ENCODE measurements at regions not wholly inside any gene's neighbourhood (a gene's known extent, or its start where the extent isn't known, plus 50 kb on each side); places are given as distances from the start of the nearest gene placed in this dataset.
"Not testable (repeated sequence)": the region's sequence is repeated elsewhere in the genome, so short reads cannot be mapped to it uniquely, and the experiment has no call there.

DNA sequence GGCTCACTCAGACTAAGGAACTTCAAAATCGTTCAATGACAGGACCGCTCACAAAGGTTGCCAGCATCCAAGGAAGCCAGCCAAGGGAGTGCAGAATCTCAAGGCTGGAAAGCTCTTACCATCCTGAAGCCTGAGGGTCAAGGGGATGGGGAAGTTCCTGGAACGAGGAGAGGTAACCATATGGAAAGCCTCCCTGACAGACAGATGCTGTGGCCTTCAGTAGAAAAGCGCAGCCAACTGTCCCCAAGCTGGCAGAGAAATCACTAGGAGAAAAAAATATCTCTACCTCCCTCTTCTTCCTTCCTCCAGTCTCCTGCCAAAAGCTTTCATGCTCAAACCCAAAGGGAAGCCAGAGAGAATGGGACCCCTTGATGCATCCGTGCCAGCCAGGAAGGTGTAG, 90.5 kb upstream of the RANBP3L start:
- DNase-seq = no peak

DNA sequence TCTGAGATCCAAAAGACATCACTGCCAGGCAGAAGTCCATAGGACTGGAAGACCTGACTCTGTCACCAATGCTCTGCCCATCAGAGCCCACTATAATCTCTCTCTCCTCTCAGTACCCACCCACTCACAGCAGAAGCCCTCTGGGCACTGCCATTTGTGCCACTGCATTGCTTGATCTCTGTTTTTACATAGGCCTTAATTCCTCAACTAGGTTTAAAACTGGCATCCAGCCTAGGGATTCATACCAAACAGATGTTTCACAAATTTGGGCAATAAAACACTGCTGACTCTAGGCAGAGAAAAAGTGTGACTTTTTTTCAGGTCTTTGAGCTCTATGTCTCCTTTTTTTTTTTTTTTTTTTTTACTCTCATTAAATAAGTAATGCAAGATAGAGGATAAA, 91.1 kb upstream of the RANBP3L start:
- DNase-seq = no peak

DNA sequence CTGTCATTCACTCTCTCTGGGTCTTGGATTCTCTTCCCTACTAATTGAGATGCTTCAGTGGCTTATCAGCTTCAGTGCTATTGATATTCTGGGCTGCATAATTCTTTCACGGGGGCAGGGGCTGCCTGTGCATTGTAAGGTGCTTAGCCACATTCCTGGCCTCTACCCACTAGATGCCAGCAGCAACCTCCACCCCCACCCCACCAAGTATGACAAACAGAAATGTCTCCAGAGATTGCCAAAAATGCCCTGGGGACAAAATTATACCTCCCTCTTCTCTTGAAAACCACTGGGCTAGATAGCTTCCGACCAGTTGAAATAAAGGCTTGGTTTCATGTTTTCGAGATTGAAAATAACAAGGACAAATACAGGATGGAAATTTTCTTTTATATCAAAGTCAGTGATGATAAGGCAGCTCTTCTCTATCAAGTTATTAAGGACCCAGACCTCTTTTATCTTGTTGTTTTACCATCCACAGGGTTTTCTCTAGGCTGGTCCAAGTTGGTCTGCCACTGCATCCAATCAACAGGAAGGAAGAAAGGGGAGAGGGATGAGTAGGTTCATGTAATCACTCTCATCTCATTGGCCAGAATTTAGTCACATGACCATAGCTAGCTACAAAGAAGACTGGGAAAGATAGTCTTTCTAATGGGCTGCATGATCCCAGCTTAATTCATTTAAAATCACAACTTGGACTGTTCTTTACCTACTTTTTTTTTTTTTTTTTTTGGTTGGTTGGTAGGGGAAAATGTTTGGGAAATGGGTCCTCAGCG, 92.1 kb upstream of the RANBP3L start:
- DNase-seq = no peak

DNA sequence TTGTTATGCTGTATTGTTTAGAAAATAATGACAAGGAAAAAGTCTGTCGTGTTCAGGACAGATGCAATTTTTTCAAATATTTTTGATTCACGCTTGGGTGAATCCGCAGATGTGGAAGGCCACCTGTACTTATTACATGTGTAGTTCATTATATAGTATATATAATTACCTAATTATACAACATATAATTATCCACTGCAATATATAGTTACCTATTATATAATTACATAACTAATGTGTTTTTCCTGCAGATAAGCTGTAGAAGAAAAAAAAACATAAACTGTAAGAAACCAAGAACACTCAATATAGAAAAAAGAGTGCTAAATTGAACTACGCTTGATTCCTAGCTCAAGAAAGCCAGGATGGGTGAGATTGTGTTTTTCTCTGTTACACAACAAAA, 93.6 kb upstream of the RANBP3L start:
- no peak for DNase-seq

DNA sequence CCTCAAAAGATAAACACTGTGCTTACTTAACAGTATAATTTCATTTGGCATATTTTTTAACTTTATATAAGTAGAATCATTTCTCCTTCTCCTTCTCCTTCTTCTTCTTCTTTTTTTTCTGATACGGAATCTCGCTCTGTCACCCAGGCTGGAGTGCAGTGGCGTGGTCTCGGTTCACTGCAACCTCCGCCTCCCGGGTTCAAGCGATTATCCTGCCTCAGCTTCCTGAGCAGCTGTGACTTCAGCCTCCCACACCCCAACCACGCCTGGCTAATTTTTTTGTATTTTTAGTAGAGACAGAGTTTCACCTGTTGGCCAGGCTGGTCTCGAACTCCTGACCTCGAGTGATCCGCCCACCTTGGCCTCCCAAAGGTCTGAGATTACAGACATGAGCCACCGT, 94.2 kb upstream of the RANBP3L start:
- DNase-seq = not testable (repeated sequence)

DNA sequence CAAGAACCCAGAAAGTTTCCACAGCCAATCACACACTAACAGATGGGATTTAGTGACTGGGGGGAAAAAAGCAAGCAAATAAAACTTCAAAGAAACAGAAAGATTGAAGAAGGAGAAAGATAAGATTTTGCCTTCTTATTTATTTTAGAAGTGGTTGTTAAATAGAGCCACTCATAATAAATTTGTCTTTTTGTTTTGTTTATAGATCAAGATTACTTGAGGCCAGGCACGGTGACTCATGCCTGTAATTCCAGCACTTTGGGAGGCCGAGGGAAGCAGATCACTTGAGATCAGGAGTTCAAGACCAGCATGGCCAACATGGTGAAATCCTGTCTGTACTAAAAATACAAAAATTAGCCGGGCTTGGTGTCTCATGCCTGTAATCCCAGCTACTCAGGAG, 94.9 kb upstream of the RANBP3L start:
- no peak for DNase-seq

DNA sequence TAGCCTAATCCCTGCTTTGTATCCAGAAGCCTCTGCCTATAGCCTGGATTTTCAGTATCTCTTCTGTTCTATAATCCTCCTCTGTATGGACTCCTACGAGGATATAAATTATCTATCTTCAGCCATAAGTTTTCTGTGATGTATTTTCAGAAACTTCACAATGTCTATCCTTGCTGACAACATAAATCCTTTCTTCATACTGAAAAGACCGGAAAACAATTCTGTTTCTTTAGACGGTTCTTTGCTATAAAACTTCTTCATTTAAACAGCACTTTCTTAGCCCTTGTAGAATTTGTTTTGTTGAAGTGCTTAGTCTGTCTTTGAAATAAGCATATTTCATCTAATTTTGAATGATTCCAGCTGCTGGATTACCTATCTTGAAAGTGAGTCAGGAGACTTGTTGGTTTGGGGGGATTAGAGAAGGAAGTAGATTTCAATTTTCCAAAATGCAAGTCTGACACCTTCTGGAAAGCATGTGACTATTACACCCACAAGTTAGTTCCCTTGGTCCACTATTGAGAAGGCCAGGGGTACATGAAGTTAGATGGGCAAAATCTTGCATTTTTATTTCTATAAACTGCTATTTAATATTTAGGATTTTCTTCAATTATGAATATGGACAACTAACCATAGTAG, 96.3 kb upstream of the RANBP3L start:
- DNase-seq = peak; percentile 60 to 70

DNA sequence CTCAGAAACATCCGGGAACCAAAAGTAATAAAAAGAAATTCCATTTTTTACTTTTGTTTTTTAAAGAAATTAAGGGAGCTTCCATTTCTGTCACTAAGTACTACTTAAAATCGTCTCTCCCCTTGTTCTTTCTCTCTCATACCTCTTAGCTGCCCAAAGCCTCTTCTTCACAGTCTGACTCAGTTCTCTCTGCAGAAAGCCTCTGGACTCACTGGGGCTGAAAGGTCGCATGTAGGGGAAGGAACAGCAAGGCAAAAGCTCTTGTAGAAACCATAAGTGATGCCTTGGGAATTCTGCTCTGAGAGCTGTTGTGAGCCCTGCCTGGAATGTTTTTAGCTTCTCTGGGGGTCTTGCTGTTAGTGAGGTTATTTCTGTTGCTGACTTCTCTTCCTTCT, 100.8 kb upstream of the RANBP3L start:
- no peak for DNase-seq

DNA sequence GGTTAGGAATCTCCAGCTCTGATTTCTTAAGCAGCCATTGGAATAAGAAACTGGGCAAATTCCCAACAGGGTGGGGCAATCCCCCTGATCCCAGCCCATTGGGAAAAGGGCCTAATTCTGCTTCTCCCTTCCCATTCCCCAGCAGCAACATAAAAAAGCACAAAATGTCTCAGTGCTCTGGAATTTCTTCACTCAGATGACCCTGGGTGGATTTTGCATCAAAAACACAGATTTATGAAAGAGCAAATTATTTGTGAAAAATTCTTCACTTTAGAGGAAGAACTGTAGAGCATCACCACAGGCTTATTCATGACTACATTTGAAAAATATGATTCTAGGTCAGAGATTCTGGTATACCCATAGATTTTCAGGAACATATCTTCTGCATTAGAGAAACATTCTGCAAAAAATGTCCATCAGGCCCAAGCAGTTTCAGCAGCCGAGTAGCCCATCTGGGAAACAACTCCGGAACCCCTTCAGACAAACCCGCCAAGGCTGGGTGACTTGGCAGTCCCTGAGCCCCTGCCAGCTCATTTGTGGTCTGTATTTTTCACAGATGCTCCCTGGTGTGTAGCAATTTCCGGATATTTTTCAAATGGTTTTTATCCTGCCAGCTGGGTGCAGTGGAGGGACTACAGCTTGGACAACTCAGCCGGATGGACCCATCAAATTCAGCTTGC, 102.1 kb upstream of the RANBP3L start:
- peak; percentile 84 to 87 for DNase-seq

DNA sequence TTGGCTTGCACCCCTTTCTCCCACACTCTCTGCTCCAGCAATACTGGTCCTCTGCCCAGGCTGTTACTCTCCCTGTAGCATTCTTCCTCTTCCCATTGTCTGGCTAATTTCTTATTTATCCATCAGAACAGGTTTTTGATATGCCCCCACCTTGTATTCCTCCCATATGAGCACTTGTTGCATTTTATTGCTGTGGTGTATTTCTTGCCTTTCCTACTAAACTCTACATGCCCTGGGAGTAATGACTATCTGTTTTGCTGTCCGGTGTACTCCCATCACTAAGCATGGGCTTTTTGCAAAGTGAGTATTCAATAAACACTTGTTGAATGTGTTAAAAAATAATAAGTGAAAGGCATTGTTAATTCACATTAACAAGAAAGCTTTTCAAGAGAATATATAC, 104.3 kb upstream of the RANBP3L start:
- no peak for DNase-seq

DNA sequence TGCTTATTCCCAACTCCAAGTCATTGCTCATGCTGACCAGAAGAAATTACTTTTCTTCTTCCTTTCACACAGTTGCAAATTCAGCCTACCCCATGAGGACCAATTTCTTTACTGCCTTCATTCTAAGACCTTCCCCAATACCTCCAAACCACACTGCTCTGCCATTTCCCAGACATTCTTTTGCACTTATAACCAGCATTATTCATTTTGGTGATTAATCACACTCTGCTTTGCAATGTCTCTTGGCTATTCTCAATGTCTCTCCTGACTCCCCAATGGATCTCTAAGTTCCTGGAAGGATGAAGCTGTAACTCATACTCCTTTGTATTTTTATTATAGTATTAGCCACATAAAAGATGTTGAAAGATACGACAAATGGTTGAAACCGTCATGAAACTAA, 105.7 kb upstream of the RANBP3L start:
- no peak for DNase-seq

DNA sequence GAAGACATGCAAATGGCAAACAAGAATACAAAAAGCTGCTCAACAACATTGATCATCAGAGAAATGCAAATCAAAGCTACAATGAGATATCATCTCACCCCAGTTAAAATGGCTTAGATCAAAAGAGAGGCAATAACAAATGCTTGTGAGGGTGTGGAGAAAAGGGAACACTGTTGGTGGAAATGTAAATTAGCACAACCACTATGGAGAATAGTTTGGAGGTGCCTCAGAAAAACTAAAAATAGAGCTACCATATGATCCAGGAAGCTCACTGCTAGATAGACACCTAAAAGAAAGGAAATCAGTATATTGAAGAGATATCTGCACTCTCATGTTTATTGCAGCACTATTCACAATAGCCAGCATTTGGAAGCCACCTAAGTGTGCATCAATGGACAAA, 108.0 kb upstream of the RANBP3L start:
- DNase-seq = not testable (repeated sequence)

DNA sequence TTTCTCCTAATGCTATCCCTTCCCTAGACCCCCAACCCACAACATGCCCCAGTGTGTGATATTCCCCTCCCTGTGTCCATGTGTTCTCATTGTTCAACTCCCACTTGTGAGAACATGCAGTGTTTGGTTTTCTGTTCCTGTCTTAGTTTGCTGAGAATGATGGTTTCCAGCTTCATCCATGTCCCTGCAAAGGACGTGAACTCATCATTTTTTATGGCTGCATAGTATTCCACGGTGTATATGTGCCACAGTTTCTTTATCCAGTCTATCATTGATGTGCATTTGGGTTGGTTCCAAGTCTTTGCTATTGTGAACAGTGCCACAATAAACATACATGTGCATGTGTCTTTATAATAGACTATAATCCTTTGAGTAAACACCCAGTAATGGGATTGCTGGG, 109.0 kb upstream of the RANBP3L start:
- not testable (repeated sequence) for DNase-seq

DNA sequence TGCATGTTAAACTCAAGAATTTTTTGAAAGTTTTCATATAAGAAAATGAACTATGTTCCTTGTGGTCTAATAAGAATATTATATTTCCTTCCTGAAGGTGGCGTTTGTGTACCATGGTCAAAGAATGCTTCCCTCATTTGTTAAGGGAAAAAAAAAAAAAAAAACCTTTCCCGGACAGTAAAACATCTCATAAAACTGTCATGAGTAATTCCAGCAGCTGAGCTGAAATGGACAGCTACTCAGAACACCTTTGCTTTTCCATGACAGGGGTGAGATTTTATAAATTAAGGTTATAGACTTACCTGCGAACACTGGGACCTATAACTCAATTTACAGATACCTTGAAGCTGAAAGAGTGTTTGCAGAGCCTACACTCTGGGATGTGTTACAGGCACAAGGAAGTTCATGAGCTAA, 113.2 kb upstream of the RANBP3L start:
- DNase-seq = peak; percentile 57 to 58

DNA sequence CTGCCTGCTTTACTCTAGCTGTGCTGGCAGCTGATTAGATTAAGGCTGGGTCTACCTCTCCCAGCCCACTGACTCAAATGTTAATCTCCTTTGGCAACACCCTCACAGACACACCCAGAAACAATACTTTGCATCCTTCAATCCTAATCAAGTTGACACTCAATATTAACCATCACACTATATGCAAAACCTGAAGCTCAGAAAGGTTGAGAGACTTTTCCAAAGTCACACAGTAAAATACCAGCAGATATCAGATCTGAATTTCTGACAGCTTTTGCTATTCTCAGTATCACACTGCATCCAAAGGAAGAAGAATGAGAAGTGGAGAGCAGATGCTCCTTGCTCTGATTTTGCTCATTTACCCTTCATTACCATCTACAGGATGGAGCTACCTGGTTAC, 114.9 kb upstream of the RANBP3L start:
- DNase-seq = no peak

DNA sequence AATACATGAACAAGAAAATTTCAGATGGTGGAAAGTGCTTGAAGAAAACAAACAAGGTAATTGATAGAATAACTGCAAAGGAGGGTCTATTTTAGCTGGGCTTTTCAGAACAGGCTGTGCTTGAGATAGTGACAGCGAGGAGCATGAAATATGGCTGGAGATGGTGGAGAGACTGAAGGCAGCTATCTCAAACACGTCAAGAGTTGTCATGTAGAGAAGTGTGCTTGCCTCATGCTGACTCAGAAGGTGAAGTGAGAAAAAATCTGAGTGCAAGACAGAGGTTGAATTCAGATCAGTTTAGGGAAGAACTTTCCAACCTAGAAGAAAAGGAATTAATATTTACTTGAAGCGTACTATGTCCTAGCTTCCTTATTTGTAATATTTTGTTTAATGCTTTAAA, 115.5 kb upstream of the RANBP3L start:
- no peak for DNase-seq

DNA sequence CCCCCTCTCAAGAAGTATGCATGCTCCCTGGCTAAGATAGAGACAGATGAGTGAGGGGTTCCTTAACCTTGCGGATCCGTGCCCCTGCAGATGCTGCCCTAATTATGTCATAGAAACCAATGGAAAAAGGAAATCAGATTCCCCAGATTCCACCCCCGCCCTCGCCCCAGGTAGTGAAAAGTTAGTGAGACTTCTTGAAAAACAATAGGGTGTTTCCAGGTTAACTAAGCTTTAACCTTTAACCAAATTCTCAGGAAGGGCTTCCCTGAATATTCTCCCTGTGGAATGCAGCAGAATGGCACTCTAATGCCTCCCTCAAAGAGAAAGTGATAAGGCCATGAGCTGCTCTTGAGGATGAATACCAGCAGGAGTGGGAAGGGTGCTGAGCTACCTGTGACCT, 116.0 kb upstream of the RANBP3L start:
- no peak for DNase-seq

DNA sequence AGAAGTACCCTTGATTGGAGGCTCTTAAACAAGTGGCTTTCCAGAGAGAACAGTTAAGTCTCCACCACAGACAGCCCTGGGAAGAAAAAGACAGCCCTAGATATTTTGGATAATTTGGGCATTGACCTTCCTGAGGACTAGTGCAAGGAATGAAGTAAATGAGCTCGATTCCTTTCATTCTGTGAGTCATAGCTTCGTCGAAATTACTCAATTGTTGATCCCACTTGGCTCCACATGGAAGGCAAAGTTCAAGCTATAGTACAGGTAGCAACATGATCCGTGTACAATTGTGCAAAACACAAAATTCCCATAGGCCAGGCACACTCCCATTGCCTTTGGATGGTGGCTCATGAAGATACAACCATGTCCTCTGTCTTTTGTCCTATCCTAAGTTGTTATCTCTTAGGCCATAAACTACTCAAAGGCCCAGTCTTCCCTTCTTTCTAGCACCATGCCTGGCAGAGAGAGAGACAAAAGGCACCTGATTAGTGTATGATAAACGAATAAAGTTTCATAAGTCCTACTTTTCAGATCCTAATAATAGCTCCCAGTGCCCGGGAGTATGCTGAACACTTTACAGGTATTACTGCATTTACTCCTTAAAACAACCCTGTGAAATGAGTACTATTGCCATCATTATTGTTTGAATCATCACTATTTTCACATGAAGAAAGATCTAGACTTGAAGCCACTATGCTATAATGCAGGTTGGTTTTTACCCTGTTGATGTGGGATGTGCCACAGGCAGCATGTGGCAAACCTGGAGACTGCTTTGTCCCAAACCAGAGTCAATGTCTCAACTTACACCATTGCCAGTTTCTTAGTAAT, 116.7 kb upstream of the RANBP3L start:
- no peak for DNase-seq

DNA sequence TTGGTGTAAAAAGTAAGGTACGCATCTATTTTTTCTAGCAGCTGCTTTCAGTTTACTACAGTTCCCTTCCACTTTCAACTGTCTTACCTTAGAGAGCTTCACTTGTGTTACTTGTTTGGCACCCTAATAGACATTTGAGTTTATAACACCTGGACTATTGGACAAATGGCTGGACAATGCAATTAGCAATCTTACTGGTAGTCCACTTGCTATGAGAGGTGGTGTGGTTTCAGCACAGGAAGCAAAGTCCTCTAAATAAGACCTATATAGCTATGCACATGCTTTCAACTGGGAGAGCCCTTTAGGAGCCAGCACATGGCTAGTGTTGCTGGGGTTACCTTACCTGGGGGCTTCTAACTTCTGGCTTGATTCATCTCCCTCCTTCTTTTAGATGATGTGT, 119.6 kb upstream of the RANBP3L start:
- DNase-seq = no peak

DNA sequence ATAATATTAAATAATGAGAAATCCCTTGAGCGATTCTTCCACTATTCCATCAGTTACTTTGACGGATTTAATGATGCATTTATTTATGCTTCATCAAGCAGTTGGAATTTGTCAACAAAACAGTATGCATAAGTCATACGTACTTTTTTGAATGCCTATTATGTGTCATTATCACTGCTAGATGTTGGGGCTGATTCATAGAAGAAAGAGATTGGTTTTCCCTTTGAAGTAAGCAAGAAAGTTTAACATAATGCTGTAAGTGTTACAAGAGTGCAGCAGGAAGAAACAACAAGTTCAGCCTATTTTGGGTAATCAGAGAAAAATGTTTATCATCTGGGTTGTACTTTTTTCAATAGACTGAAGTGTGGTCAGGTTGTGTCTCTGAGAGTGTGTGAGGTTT, 121.2 kb upstream of the RANBP3L start:
- no peak for DNase-seq

DNA sequence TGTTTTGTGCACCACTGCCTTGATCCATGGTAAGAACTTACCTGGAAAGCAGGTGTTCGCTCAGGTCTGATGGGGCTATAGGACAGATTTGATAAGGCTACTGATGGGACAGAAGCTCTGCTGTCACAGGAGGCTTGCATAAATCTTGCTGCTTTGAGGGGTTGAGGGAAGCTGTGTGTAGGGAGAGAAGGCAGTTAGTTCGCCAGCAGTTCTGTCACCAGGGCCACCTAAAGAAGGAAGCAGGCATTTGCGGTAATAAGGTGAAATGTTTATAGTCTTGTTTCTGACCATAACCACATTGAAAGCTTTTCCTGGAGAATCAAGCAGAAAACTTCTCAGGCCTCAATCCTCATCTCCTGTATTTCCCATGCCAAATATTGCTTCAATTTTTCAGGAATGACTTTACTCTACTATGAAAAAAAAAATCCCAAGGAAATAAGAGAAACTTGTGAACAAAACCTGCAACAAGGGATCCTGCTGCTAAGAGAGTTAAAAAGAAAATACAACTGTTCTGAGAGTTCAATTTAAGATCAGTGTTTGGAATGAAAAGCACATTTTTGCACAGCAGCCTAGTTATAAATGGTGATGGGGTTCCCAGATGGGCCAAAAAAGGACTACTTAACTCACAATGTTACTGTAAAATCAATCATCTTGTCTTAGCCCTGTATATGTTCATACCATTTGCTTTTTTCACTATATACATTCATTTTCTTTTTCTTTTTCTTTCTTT, 122.0 kb upstream of the RANBP3L start:
- DNase-seq = peak; percentile 4 to 21

DNA sequence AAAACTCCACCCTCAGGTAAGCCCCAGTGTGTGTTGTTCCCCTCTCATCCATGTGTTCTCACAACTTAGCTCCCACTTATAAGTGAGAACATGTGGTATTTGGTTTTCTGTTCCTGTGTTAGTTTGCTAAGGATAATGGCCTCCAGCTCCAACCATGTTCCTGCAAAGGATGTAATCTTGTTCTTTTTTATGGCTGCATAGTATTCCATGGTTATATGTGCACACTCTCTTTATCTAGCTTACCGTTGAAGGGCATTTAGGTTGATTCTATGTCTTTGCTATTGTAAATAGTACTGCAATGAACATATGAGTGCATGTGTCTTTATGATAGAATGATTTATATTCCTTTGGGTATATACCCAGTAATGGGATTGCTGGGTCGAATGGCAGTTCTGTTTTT, 124.4 kb upstream of the RANBP3L start:
- not testable (repeated sequence) for DNase-seq

DNA sequence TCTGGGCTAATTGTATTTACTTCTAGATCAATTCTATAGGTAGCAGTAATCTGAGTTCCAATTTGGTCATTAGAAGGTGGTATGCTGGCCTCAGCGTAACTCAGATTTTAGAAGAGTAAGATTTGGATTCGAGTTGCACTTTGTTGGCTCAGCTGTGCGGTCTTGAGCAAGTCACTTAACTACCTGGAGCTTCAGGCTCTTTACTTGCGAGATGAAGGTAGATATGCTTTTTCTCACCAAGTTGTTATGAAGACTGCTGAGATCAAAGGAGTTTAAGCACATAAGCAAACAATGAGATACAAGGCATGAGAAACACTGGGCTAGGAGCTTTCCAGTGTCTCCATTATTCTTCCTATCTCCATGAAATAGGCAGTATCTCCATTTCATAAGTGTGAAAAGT, 133.8 kb upstream of the RANBP3L start:
- no peak for DNase-seq
